ENCODE measurements at regions not wholly inside any gene's neighbourhood (a gene's known extent, or its start where the extent isn't known, plus 50 kb on each side); places are given as distances from the start of the nearest gene placed in this dataset.

DNA sequence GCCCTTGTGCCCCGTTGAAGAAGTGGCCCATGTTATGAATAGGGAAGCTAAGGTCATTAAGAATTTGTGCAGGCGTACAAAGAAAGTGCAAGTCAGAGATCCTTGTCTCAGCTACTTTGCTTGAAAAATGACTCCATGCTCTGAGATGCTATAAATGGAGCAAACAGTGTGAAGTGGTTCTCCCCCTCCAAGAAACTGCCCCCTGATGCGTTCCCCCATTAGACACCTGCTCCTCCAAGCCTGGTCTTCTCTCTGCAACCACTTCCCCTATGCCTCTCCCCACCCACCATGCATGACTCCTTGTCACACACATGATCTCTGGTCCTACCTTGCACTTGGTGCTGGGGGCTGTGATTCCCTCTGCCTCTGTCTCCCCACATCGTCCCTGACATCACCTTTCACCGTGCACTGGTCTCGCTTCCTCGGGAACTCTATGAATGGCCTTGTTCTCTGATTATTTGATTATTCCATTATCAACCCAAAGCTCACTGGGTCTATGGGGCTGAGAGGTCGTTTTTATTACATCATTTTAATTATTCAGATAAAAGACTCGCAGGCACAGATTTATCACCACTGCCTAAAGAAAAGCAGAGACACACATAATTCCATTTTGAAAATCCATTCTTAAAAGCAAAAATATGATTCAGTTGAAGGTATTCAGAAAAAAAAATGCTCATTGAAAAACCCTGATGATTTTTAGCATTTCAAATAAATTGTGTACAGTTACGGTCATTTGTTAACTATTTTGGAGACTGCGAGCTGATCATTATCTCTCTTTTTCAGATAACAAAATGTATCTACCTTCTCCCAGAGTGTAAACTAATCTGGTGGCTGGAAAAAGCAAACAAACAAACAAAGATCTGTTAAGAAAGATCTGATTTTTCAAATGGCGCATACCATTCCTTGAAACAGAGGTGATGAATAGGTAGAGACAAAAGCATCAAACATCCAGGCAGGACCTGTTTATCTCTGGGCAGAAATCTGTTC is 294.9 kb downstream of the SOX11 start:
- DNase-seq (ENCODE audit: low read depth, low spot score) (no peak), FAIRE-seq (no peak)
- no peak overlapping the region for H2AFZ ChIP-seq (ENCODE audit: control insufficient read depth, low read length)
- no peaks in the 10 kb centered on the region for H3K27me3 ChIP-seq (ENCODE audit: control insufficient read depth, extremely low read depth, insufficient read depth, low read length)
- peaks cover 7% of the 10 kb centered on the region for H3K9me3 ChIP-seq (ENCODE audit: control insufficient read depth, low read depth, low read length)
- H3K4me1 ChIP-seq (ENCODE audit: control insufficient read depth, extremely low read depth, insufficient read depth, low read length), result no peaks in the 10 kb centered on the region
- H4K20me1 ChIP-seq (ENCODE audit: control insufficient read depth, extremely low read depth, insufficient read depth, low read length), result no peaks in the 10 kb centered on the region
- no peaks in the 10 kb centered on the region for H3K36me3 ChIP-seq (ENCODE audit: control insufficient read depth in 2 of 2, extremely low read depth in 1 of 2, insufficient read depth in 2 of 2, low read length in 2 of 2)
- H3K79me2 ChIP-seq (ENCODE audit: control insufficient read depth, insufficient read depth, low read length), result no peaks in the 10 kb centered on the region
- H3K4me2 ChIP-seq (ENCODE audit: control insufficient read depth, extremely low read depth, insufficient read depth, low read depth, low read length), result no peak overlapping the region
- no peak overlapping the region for H3K4me3 ChIP-seq (ENCODE audit: control insufficient read depth in 2 of 3, extremely low read depth in 1 of 3, insufficient read depth in 2 of 3, low read depth in 1 of 3, low read length in 3 of 3)
- H3K9me1 ChIP-seq (ENCODE audit: control insufficient read depth, extremely low read depth, insufficient read depth, low read length), result no peaks in the 10 kb centered on the region
- dilution Hi-C loops (cut with MboI; ENCODE audit: extremely low pct_ligation_motif_present, low sequenced_read_pairs), result no loop called here
- no peak overlapping the region for H3K9ac ChIP-seq (ENCODE audit: control insufficient read depth, extremely low read depth, insufficient read depth, low read length)
- no peak overlapping the region for H3K27ac ChIP-seq (ENCODE audit: control insufficient read depth, insufficient read depth, low read length)
- TF ChIP-seq EZH2 (IDR thresholded peaks at IDR 0.05; ENCODE audit: low read length), result no peak
- TF ChIP-seq, protein P1, sequence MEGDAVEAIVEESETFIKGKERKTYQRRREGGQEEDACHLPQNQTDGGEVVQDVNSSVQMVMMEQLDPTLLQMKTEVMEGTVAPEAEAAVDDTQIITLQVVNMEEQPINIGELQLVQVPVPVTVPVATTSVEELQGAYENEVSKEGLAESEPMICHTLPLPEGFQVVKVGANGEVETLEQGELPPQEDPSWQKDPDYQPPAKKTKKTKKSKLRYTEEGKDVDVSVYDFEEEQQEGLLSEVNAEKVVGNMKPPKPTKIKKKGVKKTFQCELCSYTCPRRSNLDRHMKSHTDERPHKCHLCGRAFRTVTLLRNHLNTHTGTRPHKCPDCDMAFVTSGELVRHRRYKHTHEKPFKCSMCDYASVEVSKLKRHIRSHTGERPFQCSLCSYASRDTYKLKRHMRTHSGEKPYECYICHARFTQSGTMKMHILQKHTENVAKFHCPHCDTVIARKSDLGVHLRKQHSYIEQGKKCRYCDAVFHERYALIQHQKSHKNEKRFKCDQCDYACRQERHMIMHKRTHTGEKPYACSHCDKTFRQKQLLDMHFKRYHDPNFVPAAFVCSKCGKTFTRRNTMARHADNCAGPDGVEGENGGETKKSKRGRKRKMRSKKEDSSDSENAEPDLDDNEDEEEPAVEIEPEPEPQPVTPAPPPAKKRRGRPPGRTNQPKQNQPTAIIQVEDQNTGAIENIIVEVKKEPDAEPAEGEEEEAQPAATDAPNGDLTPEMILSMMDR (optimal IDR thresholded peaks at IDR 0.05 in 1 of 3, IDR thresholded peaks at IDR 0.05 in 1 of 3, conservative IDR thresholded peaks at IDR 0.05 in 1 of 3; ENCODE audit: extremely low read depth in 1 of 3, insufficient read depth in 2 of 3, low read length in 3 of 3), result no peak

DNA sequence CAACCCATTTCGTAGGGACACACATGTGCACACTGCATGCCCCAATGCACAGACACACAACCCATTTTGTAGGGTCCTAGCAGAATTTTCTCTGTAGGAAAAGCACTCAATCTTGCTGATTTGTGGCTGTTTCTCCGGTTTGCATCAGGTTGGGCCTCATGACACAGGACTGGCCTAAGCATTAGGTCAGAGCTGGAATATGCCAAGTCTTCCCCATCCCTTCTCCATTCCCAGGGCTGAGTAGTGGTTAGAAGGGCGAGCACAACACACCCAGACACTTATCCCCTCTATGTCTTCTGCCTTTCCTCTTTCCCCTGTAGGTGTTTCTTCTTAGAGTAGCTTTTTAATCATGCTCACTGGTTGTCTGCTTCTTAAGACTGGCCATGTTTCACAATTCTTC is 295.9 kb downstream of the SOX11 start:
- Histone ChIP-seq H3K36me3 (ENCODE audit: control insufficient read depth in 2 of 2, extremely low read depth in 1 of 2, insufficient read depth in 2 of 2, low read length in 2 of 2) (no peaks in the 10 kb centered on the region), H3K27ac (ENCODE audit: control insufficient read depth, insufficient read depth, low read length) (no peak overlapping the region), H3K4me2 (ENCODE audit: control insufficient read depth, extremely low read depth, insufficient read depth, low read depth, low read length) (no peak overlapping the region), H3K4me3 (ENCODE audit: control insufficient read depth in 2 of 3, extremely low read depth in 1 of 3, insufficient read depth in 2 of 3, low read depth in 1 of 3, low read length in 3 of 3) (no peak overlapping the region), H3K9ac (ENCODE audit: control insufficient read depth, extremely low read depth, insufficient read depth, low read length) (no peak overlapping the region), H3K9me3 (ENCODE audit: control insufficient read depth, low read depth, low read length) (peaks cover 7% of the 10 kb centered on the region), H4K20me1 (ENCODE audit: control insufficient read depth, extremely low read depth, insufficient read depth, low read length) (no peaks in the 10 kb centered on the region), H2AFZ (ENCODE audit: control insufficient read depth, low read length) (no peak overlapping the region), H3K27me3 (ENCODE audit: control insufficient read depth, extremely low read depth, insufficient read depth, low read length) (no peaks in the 10 kb centered on the region), H3K4me1 (ENCODE audit: control insufficient read depth, extremely low read depth, insufficient read depth, low read length) (no peaks in the 10 kb centered on the region), H3K9me1 (ENCODE audit: control insufficient read depth, extremely low read depth, insufficient read depth, low read length) (no peaks in the 10 kb centered on the region), H3K79me2 (ENCODE audit: control insufficient read depth, insufficient read depth, low read length) (no peaks in the 10 kb centered on the region)
- FAIRE-seq, result no peak
- dilution Hi-C loops (cut with MboI; ENCODE audit: extremely low pct_ligation_motif_present, low sequenced_read_pairs), result no loop called here
- no peak for TF ChIP-seq EZH2 (IDR thresholded peaks at IDR 0.05; ENCODE audit: low read length)
- TF ChIP-seq, protein P1 (optimal IDR thresholded peaks at IDR 0.05 in 1 of 3, IDR thresholded peaks at IDR 0.05 in 1 of 3, conservative IDR thresholded peaks at IDR 0.05 in 1 of 3; ENCODE audit: extremely low read depth in 1 of 3, insufficient read depth in 2 of 3, low read length in 3 of 3), result no peak
- DNase-seq (ENCODE audit: low read depth, low spot score), result no peak
